HEK293 (cell line): ENCODE measurements at regions not wholly inside any gene's neighbourhood (a gene's known extent, or its start where the extent isn't known, plus 50 kb on each side); places are given as distances from the start of the nearest gene placed in this dataset.

Experiments
- CTCF ChIA-PET: fragments of 350-600 bp; formaldehyde crosslinking; extraction: SDS; loops from one replicate; lab custom pipeline; 2021; ENCODE audit warnings: antibody characterized with exemption; lab: Yijun Ruan, JAX
- POLR2A ChIA-PET: fragments of 300-600 bp; formaldehyde crosslinking; extraction: SDS; loops from one replicate; lab custom pipeline; 2020; ENCODE audit warnings: antibody characterized with exemption, inconsistent platforms; lab: Yijun Ruan, JAX
- H3K27ac ChIP-seq: fragments of 200-500 bp; sonication (Bioruptor generic); 2 replicates; pipeline ENCODE4 v1.5.1; 2014; ENCODE audit warnings: low read depth, low read length, control low read depth, inconsistent platforms; ENCODE audit errors: extremely low read depth
- H3K36me3 ChIP-seq, 2 experiments: fragments of 200-500 bp in 1 of 2; sonication (Bioruptor generic) in 1 of 2; 1 replicate in 1 of 2; 2 replicates in 1 of 2; pipeline ENCODE4 v1.5.1; 2014 to 2017; ENCODE audit warnings: inconsistent platforms in 2 of 2, low read length in 2 of 2; ENCODE audit not compliant: control insufficient read depth in 2 of 2, insufficient read depth in 1 of 2
- H3K4me1 ChIP-seq: fragments of 200-500 bp; sonication (Bioruptor generic); 2 replicates; pipeline ENCODE4 v1.5.1; 2014; ENCODE audit warnings: mild to moderate bottlenecking, low read length, inconsistent platforms; ENCODE audit not compliant: control insufficient read depth, insufficient read depth
- H3K4me3 ChIP-seq: 2 replicates; pipeline ENCODE4 v1.5.1; 2011; ENCODE audit warnings: low read depth, mild to moderate bottlenecking, control low read depth, low read length, moderate library complexity
- H3K9me3 ChIP-seq: fragments of 200-500 bp; sonication (Bioruptor generic); 2 replicates; pipeline ENCODE4 v1.5.1; 2014; ENCODE audit warnings: low read depth, low read length, inconsistent platforms; ENCODE audit not compliant: control insufficient read depth, insufficient read depth
- KLF9 ChIP-seq: fragments of 450-650 bp; formaldehyde crosslinking; IDR thresholded peaks from 2 replicates; pipeline ENCODE4 v1.5.1; 2016; ENCODE audit warnings: missing biosample characterization, missing genetic modification characterization, low read depth
- OSR2 ChIP-seq: fragments of 450-650 bp; formaldehyde crosslinking; IDR thresholded peaks from 2 replicates; pipeline ENCODE4 v1.5.1; 2016; ENCODE audit warnings: missing biosample characterization, missing genetic modification characterization
- PRDM4 ChIP-seq: fragments of 450-650 bp; formaldehyde crosslinking; IDR thresholded peaks from 2 replicates; pipeline ENCODE4 v1.5.1; 2017; ENCODE audit warnings: missing biosample characterization, missing genetic modification characterization
- ZNF121 ChIP-seq: fragments of 450-650 bp; formaldehyde crosslinking; IDR thresholded peaks from 2 replicates; pipeline ENCODE4 v1.5.1; 2016; ENCODE audit warnings: missing biosample characterization, missing genetic modification characterization
- ZNF19 ChIP-seq: fragments of 450-650 bp; formaldehyde crosslinking; IDR thresholded peaks from 2 replicates; pipeline ENCODE4; 2016; ENCODE audit warnings: missing biosample characterization, missing genetic modification characterization, low read depth
- ZNF26 ChIP-seq: fragments of 450-650 bp; formaldehyde crosslinking; IDR thresholded peaks from 2 replicates; pipeline ENCODE4 v1.5.1; 2016; ENCODE audit warnings: missing biosample characterization, missing genetic modification characterization
- ZNF366 ChIP-seq: fragments of 450-650 bp; formaldehyde crosslinking; conservative IDR thresholded peaks from 2 replicates; pipeline ENCODE4 v1.5.1; 2016; ENCODE audit warnings: missing biosample characterization, missing genetic modification characterization
- ZNF544 ChIP-seq: fragments of 450-650 bp; formaldehyde crosslinking; IDR thresholded peaks from 2 replicates; pipeline ENCODE4 v1.5.0; 2017; ENCODE audit warnings: missing biosample characterization, missing genetic modification characterization
- ZNF548 ChIP-seq: fragments of 450-650 bp; formaldehyde crosslinking; IDR thresholded peaks from 2 replicates; pipeline ENCODE4 v1.5.1; 2016; ENCODE audit warnings: missing biosample characterization, missing genetic modification characterization
- ZNF654 ChIP-seq: fragments of 450-650 bp; formaldehyde crosslinking; IDR thresholded peaks from 2 replicates; pipeline ENCODE4 v1.5.1; 2016; ENCODE audit warnings: low read depth, missing biosample characterization, missing genetic modification characterization
- ZNF677 ChIP-seq: fragments of 450-650 bp; IDR thresholded peaks from 2 replicates; pipeline ENCODE4 v1.5.0; 2018; ENCODE audit warnings: missing biosample characterization, mild to moderate bottlenecking, missing genetic modification characterization, moderate library complexity
- ZNF747 ChIP-seq: fragments of 450-650 bp; formaldehyde crosslinking; IDR thresholded peaks from 2 replicates; pipeline ENCODE4 v1.5.1; 2016; ENCODE audit warnings: missing biosample characterization, missing genetic modification characterization
- ZNF830 ChIP-seq: fragments of 450-650 bp; IDR thresholded peaks from 2 replicates; pipeline ENCODE4 v1.5.0; 2018; ENCODE audit warnings: missing biosample characterization, missing genetic modification characterization, low read depth, mild to moderate bottlenecking, moderate library complexity
- ZNF843 ChIP-seq: fragments of 450-650 bp; formaldehyde crosslinking; IDR thresholded peaks from 2 replicates; pipeline ENCODE4 v1.5.1; 2016; ENCODE audit warnings: missing biosample characterization, missing genetic modification characterization
- TF ChIP-seq, protein P1 (sequence below): fragments of 450-650 bp; formaldehyde crosslinking; IDR thresholded peaks from 2 replicates; pipeline ENCODE4 v1.5.1; 2016; ENCODE audit warnings: missing biosample characterization, missing genetic modification characterization
- TF ChIP-seq, protein P2 (sequence below): fragments of 450-650 bp; formaldehyde crosslinking; IDR thresholded peaks from 2 replicates; pipeline ENCODE4 v1.5.1; 2016; ENCODE audit warnings: missing biosample characterization, missing genetic modification characterization

DNA sequence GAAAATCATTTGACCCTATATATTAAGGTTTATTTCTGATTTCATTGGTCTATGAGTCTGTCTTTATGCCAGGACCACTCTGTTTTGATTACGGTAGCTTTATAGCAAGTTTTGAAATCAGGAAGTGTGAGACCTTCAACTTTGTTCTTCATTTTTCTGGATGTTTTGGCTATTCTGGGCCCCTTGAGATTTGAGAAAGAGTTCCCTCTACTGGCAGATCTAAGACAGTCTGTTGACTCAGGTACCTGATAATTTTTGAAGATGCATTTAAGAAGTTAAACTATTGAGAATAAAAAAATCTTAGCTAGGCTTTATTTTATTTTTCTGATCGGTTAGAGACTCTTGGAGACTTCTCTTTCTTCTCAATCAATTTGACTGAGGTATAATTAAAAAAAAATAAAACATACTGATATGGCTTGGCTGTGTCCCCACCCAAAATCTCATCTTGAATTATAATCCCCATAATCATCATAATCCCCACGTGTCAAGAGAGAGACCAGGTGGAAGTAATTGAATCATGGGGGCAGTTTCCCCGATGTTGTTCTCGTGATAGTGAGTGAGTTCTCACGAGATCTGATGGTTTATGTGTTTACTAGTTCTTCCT is 209.2 kb downstream of the SNX10 start:
- Histone ChIP-seq H3K9me3 (no peaks in the 10 kb centered on the region), H3K4me1 (no peaks in the 10 kb centered on the region), H3K4me3 (no peak overlapping the region), H3K27ac (no peak overlapping the region), H3K36me3 (no peaks in the 10 kb centered on the region)
- TF ChIP-seq ZNF747 (tag by site-specific recombination): no peak
- TF ChIP-seq ZNF19 (tag by site-specific recombination): no peak
- TF ChIP-seq ZNF121 (tag by site-specific recombination): no peak
- TF ChIP-seq ZNF654: peak; percentile 62
- POLR2A ChIA-PET: no interaction called here
- CTCF ChIA-PET: interaction anchor here (0.6 to 2.4 kb wide), 37 partner anchors 8 to 660 kb away, joined by 3 to 19 read pairs (median 4); no protein-coding TSS in a partner anchor

- Histone ChIP-seq H3K4me3 (no peak overlapping the region), H3K4me1 (no peaks in the 10 kb centered on the region; the same call in 1 of the 2 replicates), H3K36me3 (no peaks in the 10 kb centered on the region), H3K27ac (no peak overlapping the region), H3K9me3 (no peaks in the 10 kb centered on the region)
- no peak for TF ChIP-seq ZNF830 (tag by site-specific recombination)
- no peak for TF ChIP-seq PRDM4 (tag by site-specific recombination)
- TF ChIP-seq ZNF366 (tag by site-specific recombination): no peak
- TF ChIP-seq KLF9 (tag by site-specific recombination): no peak
- TF ChIP-seq ZNF677 (tag by site-specific recombination): no peak
- TF ChIP-seq, protein P1, sequence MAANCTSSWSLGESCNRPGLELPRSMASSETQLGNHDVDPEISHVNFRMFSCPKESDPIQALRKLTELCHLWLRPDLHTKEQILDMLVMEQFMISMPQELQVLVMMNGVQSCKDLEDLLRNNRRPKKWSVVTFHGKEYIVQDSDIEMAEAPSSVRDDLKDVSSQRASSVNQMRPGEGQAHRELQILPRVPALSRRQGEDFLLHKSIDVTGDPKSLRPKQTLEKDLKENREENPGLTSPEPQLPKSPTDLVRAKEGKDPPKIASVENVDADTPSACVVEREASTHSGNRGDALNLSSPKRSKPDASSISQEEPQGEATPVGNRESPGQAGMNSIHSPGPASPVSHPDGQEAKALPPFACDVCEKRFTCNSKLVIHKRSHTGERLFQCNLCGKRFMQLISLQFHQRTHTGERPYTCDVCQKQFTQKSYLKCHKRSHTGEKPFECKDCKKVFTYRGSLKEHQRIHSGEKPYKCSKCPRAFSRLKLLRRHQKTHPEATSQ (tag by site-specific recombination): no peak
- no peak for TF ChIP-seq OSR2 (tag by site-specific recombination)
- TF ChIP-seq ZNF843 (tag by site-specific recombination): no peak
- no peak for TF ChIP-seq ZNF544 (tag by site-specific recombination)
- no peak for TF ChIP-seq ZNF548
- TF ChIP-seq, protein P2, sequence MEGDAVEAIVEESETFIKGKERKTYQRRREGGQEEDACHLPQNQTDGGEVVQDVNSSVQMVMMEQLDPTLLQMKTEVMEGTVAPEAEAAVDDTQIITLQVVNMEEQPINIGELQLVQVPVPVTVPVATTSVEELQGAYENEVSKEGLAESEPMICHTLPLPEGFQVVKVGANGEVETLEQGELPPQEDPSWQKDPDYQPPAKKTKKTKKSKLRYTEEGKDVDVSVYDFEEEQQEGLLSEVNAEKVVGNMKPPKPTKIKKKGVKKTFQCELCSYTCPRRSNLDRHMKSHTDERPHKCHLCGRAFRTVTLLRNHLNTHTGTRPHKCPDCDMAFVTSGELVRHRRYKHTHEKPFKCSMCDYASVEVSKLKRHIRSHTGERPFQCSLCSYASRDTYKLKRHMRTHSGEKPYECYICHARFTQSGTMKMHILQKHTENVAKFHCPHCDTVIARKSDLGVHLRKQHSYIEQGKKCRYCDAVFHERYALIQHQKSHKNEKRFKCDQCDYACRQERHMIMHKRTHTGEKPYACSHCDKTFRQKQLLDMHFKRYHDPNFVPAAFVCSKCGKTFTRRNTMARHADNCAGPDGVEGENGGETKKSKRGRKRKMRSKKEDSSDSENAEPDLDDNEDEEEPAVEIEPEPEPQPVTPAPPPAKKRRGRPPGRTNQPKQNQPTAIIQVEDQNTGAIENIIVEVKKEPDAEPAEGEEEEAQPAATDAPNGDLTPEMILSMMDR (tag by site-specific recombination): no peak
- no peak for TF ChIP-seq ZNF26
- POLR2A ChIA-PET: interaction anchor here (0.7 kb wide), 1 partner anchor 109 kb away, joined by 3 read pairs; no protein-coding TSS in a partner anchor
- CTCF ChIA-PET: interaction anchor here (0.6 to 1.1 kb wide), 6 partner anchors 9 to 148 kb away, joined by 3 to 4 read pairs (median 3); no protein-coding TSS in a partner anchor
These were observed 212.9 kb downstream of the SNX10 start for GRCh38 chr7:26504411-26505120.
